Fibroblast of lung (primary cell): ENCODE measurements at regions not wholly inside any gene's neighbourhood (a gene's known extent, or its start where the extent isn't known, plus 50 kb on each side); places are given as distances from the start of the nearest gene placed in this dataset.

Source experiments
- DNase-seq, 2 donors: peaks; one replicate each; pipeline versions ENCODE4 v3.0.0 to v3.0.0-alpha.2; 2010; ENCODE audit warnings: low read depth in 2 of 2
- H2AFZ ChIP-seq: 2 replicates; pipeline ENCODE4 v1.5.1; 2012; ENCODE audit warnings: low read length, control low read depth, inconsistent platforms
- H3K27ac ChIP-seq: 2 replicates; pipeline ENCODE4 v1.5.1; 2011; ENCODE audit warnings: low read length, control low read depth; ENCODE audit not compliant: insufficient read depth
- H3K27me3 ChIP-seq: 2 replicates; pipeline ENCODE4 v1.5.1; 2011; ENCODE audit warnings: mild to moderate bottlenecking, low read length; ENCODE audit not compliant: control insufficient read depth, insufficient read depth
- H3K36me3 ChIP-seq: 2 replicates; pipeline ENCODE4 v1.5.1; 2011; ENCODE audit warnings: low read length; ENCODE audit not compliant: control insufficient read depth, insufficient read depth
- H3K4me1 ChIP-seq: 2 replicates; pipeline ENCODE4 v1.5.1; 2011; ENCODE audit warnings: low read length; ENCODE audit not compliant: control insufficient read depth, insufficient read depth; ENCODE audit errors: extremely low read depth
- H3K4me2 ChIP-seq: 2 replicates; pipeline ENCODE4 v1.5.1; 2011; ENCODE audit warnings: low read length, control low read depth; ENCODE audit not compliant: insufficient read depth; ENCODE audit errors: extremely low read depth
- H3K4me3 ChIP-seq, 4 experiments: fragments of 200-600 bp in 1 of 4; sonication (generic) in 1 of 4; replicated peaks in 1 of 4; 2 replicates each; pipeline ENCODE4 v1.5.1; 2011 to 2016; ENCODE audit warnings: low read length in 4 of 4, low read depth in 3 of 4, mild to moderate bottlenecking in 3 of 4, control low read depth in 2 of 4, inconsistent platforms in 1 of 4, mixed read lengths in 1 of 4; ENCODE audit not compliant: insufficient read depth in 1 of 4; ENCODE audit errors: control extremely low read depth in 1 of 4
- H3K79me2 ChIP-seq: 2 replicates; pipeline ENCODE4 v1.5.1; 2012; ENCODE audit warnings: mild to moderate bottlenecking, low read length, inconsistent platforms; ENCODE audit not compliant: control insufficient read depth, insufficient read depth
- H3K9ac ChIP-seq: 2 replicates; pipeline ENCODE4 v1.5.1; 2011; ENCODE audit warnings: mild to moderate bottlenecking, low read length, control low read depth; ENCODE audit not compliant: insufficient read depth
- H3K9me3 ChIP-seq: 2 replicates; pipeline ENCODE4 v1.5.1; 2012; ENCODE audit warnings: low read depth, low read length; ENCODE audit not compliant: control insufficient read depth, insufficient read depth
- H4K20me1 ChIP-seq: 2 replicates; pipeline ENCODE4 v1.5.1; 2011; ENCODE audit warnings: low read length; ENCODE audit not compliant: control insufficient read depth, insufficient read depth; ENCODE audit errors: extremely low read depth
- EZH2 ChIP-seq: IDR thresholded peaks from 2 replicates; pipeline ENCODE4 v1.5.1; 2012; ENCODE audit warnings: low read length, control low read depth, mild to moderate bottlenecking; ENCODE audit errors: missing control alignments
- TF ChIP-seq, protein P1 (sequence below), 2 donors: IDR thresholded peaks in 1 of 2; conservative IDR thresholded peaks in 1 of 2; 1 replicate in 1 of 2; 2 replicates in 1 of 2; pipeline ENCODE4 v1.5.1; 2011 to 2012; ENCODE audit warnings: low read length in 2 of 2, control low read depth in 1 of 2, inconsistent platforms in 1 of 2, low read depth in 1 of 2, mild to moderate bottlenecking in 1 of 2

GRCh38 chrX:121238093-121238492 lies 190.7 kb downstream of the GLUD2 start:
- no peak overlapping the region for H3K9ac ChIP-seq
- no peak for DNase-seq
- no peaks in the 10 kb centered on the region for H3K4me1 ChIP-seq
- no peaks in the 10 kb centered on the region for H3K9me3 ChIP-seq
- no peak overlapping the region for H3K4me2 ChIP-seq
- no peak overlapping the region for H3K27ac ChIP-seq
- no peak overlapping the region for H3K4me3 ChIP-seq
- no peaks in the 10 kb centered on the region for H3K36me3 ChIP-seq
- H2AFZ ChIP-seq: no peak overlapping the region
- H3K79me2 ChIP-seq: no peaks in the 10 kb centered on the region
- H3K27me3 ChIP-seq: no peaks in the 10 kb centered on the region
- no peak for TF ChIP-seq EZH2
- TF ChIP-seq, protein P1, sequence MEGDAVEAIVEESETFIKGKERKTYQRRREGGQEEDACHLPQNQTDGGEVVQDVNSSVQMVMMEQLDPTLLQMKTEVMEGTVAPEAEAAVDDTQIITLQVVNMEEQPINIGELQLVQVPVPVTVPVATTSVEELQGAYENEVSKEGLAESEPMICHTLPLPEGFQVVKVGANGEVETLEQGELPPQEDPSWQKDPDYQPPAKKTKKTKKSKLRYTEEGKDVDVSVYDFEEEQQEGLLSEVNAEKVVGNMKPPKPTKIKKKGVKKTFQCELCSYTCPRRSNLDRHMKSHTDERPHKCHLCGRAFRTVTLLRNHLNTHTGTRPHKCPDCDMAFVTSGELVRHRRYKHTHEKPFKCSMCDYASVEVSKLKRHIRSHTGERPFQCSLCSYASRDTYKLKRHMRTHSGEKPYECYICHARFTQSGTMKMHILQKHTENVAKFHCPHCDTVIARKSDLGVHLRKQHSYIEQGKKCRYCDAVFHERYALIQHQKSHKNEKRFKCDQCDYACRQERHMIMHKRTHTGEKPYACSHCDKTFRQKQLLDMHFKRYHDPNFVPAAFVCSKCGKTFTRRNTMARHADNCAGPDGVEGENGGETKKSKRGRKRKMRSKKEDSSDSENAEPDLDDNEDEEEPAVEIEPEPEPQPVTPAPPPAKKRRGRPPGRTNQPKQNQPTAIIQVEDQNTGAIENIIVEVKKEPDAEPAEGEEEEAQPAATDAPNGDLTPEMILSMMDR (conservative IDR thresholded peaks at IDR 0.05 in 1 of 2, IDR thresholded peaks at IDR 0.05 in 1 of 2; ENCODE audit: low read depth in 1 of 2, low read length in 2 of 2): no peak
- no peaks in the 10 kb centered on the region for H4K20me1 ChIP-seq

GRCh38 chrX:121244511-121244910 lies 197.1 kb downstream of the GLUD2 start:
- TF ChIP-seq, protein P1 (conservative IDR thresholded peaks at IDR 0.05 in 1 of 2, IDR thresholded peaks at IDR 0.05 in 1 of 2; ENCODE audit: low read depth in 1 of 2, low read length in 2 of 2): no peak
- TF ChIP-seq EZH2: no peak
- H3K4me2 ChIP-seq: no peak overlapping the region

DNA sequence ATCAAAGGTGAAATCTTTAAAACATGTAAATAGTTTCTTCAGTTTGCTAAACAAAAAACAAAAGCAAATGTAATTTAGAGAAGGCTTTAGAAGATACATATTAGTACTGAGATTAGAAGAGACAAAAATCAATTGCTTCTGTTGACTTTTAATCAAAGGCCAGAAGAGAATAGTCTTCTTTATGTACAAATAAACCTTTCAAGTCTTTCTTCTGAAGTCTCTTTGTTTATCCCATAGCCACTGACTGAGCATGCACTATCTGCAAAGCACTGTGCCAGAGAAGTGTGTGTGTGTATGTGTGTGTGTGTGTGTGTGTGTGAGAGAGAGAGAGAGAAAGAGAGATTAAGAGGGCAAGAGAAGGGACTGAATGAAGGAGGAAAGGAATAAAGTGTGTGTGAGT lies 198.4 kb downstream of the GLUD2 start:
- TF ChIP-seq EZH2: no peak
- TF ChIP-seq, protein P1 (conservative IDR thresholded peaks at IDR 0.05 in 1 of 2, IDR thresholded peaks at IDR 0.05 in 1 of 2; ENCODE audit: low read depth in 1 of 2, low read length in 2 of 2): no peak
- H3K36me3 ChIP-seq: no peaks in the 10 kb centered on the region
- H3K27ac ChIP-seq: no peak overlapping the region
- no peak overlapping the region for H2AFZ ChIP-seq
- H4K20me1 ChIP-seq: no peaks in the 10 kb centered on the region
- no peaks in the 10 kb centered on the region for H3K27me3 ChIP-seq
- H3K79me2 ChIP-seq: no peaks in the 10 kb centered on the region
- H3K9ac ChIP-seq: no peak overlapping the region
- H3K4me1 ChIP-seq: no peaks in the 10 kb centered on the region
- no peak overlapping the region for H3K4me2 ChIP-seq
- H3K9me3 ChIP-seq: no peaks in the 10 kb centered on the region
- DNase-seq: no peak
- no peak overlapping the region for H3K4me3 ChIP-seq

More at GRCh38 chrX:121244511-121244910, 197.1 kb downstream of the GLUD2 start:
- Histone ChIP-seq H3K4me1 (no peaks in the 10 kb centered on the region), H4K20me1 (no peaks in the 10 kb centered on the region), H3K79me2 (no peaks in the 10 kb centered on the region), H3K9ac (no peak overlapping the region), H2AFZ (no peak overlapping the region), H3K27ac (no peak overlapping the region), H3K27me3 (no peaks in the 10 kb centered on the region), H3K4me3 (no peak overlapping the region), H3K36me3 (no peaks in the 10 kb centered on the region), H3K9me3 (no peaks in the 10 kb centered on the region)
- DNase-seq: no peak
